ENCODE measurements at regions not wholly inside any gene's neighbourhood (a gene's known extent, or its start where the extent isn't known, plus 50 kb on each side); places are given as distances from the start of the nearest gene placed in this dataset.

GRCh38 chr14:85413836-85414526, 116.0 kb upstream of the FLRT2 start:
- DNase-seq (ENCODE audit: low read depth in 1 of 2, low spot score in 1 of 2): no peak

- no peak for DNase-seq (ENCODE audit: low read depth in 1 of 2, low spot score in 1 of 2)
Measured at GRCh38 chr14:85415015-85415712, 114.8 kb upstream of the FLRT2 start.

GRCh38 chr14:85416771-85417170, 113.2 kb upstream of the FLRT2 start:
- no peak for DNase-seq (ENCODE audit: low read depth in 1 of 2, low spot score in 1 of 2)

- DNase-seq (ENCODE audit: low read depth in 1 of 2, low spot score in 1 of 2): no peak
Measured at GRCh38 chr14:85417396-85417795, 112.5 kb upstream of the FLRT2 start.

- no peak for DNase-seq (ENCODE audit: low read depth in 1 of 2, low spot score in 1 of 2)
Measured at GRCh38 chr14:85418721-85419120, 111.2 kb upstream of the FLRT2 start.

- no peak for DNase-seq (ENCODE audit: low read depth in 1 of 2, low spot score in 1 of 2)
Measured at GRCh38 chr14:85420278-85420677, 109.7 kb upstream of the FLRT2 start.

- no peak for DNase-seq (ENCODE audit: low read depth in 1 of 2, low spot score in 1 of 2)
Measured at GRCh38 chr14:85420707-85421106, 109.2 kb upstream of the FLRT2 start.

- no peak for DNase-seq (ENCODE audit: low read depth in 1 of 2, low spot score in 1 of 2)
Measured at GRCh38 chr14:85421186-85421877, 108.6 kb upstream of the FLRT2 start.

GRCh38 chr14:85423889-85424288, 106.1 kb upstream of the FLRT2 start:
- no peak for DNase-seq (ENCODE audit: low read depth in 1 of 2, low spot score in 1 of 2)

GRCh38 chr14:85425507-85425906, 104.4 kb upstream of the FLRT2 start:
- DNase-seq (ENCODE audit: low read depth in 1 of 2, low spot score in 1 of 2): no peak

GRCh38 chr14:85426068-85426935, 103.6 kb upstream of the FLRT2 start:
- no peak for DNase-seq (ENCODE audit: low read depth in 1 of 2, low spot score in 1 of 2)

GRCh38 chr14:85428926-85429325, 101.0 kb upstream of the FLRT2 start:
- DNase-seq (ENCODE audit: low read depth in 1 of 2, low spot score in 1 of 2): no peak

GRCh38 chr14:85437148-85437547, 92.8 kb upstream of the FLRT2 start:
- no peak for DNase-seq (ENCODE audit: low read depth in 1 of 2, low spot score in 1 of 2)

- no peak for DNase-seq (ENCODE audit: low read depth in 1 of 2, low spot score in 1 of 2)
Measured at GRCh38 chr14:85438001-85438400, 91.9 kb upstream of the FLRT2 start.

GRCh38 chr14:85438481-85438942, 91.4 kb upstream of the FLRT2 start:
- no peak for DNase-seq (ENCODE audit: low read depth in 1 of 2, low spot score in 1 of 2)

GRCh38 chr14:85439696-85440328, 90.1 kb upstream of the FLRT2 start:
- no peak for DNase-seq (ENCODE audit: low read depth in 1 of 2, low spot score in 1 of 2)

- DNase-seq (ENCODE audit: low read depth in 1 of 2, low spot score in 1 of 2): no peak
Measured at GRCh38 chr14:85441909-85442643, 87.9 kb upstream of the FLRT2 start.

GRCh38 chr14:85442996-85443395, 86.9 kb upstream of the FLRT2 start:
- no peak for DNase-seq (ENCODE audit: low read depth in 1 of 2, low spot score in 1 of 2)

- DNase-seq (ENCODE audit: low read depth in 1 of 2, low spot score in 1 of 2): no peak
Measured at GRCh38 chr14:85444635-85445034, 85.3 kb upstream of the FLRT2 start.

GRCh38 chr14:85445151-85445795, 84.7 kb upstream of the FLRT2 start:
- DNase-seq (ENCODE audit: low read depth in 1 of 2, low spot score in 1 of 2): no peak

Data from activated CD4-positive, alpha-beta T cell treated with anti-CD3 and anti-CD28 coated beads, Interleukin-2, amount 50 U/mL, for 24 hours (primary cell).